GM21423 (cell line): ENCODE measurements at regions not wholly inside any gene's neighbourhood (a gene's known extent, or its start where the extent isn't known, plus 50 kb on each side); places are given as distances from the start of the nearest gene placed in this dataset.

Experiments used
- ATAC-seq: cut with Tn5 transposase; IDR thresholded peaks from one replicate; pipeline ENCODE4 v1.9.1; 2021; ENCODE audit warnings: mild to moderate bottlenecking, moderate library complexity; ENCODE audit not compliant: unreplicated experiment

GRCh38 chr4:11739992-11740391 lies 311.3 kb upstream of the HS3ST1 start:
- no peak for ATAC-seq

GRCh38 chr4:11736978-11737377 lies 308.3 kb upstream of the HS3ST1 start:
- no peak for ATAC-seq

GRCh38 chr4:11735651-11736050 lies 307.0 kb upstream of the HS3ST1 start:
- no peak for ATAC-seq

- ATAC-seq: no peak
Observed at GRCh38 chr4:11732155-11732554, 303.5 kb upstream of the HS3ST1 start.

GRCh38 chr4:11730545-11730944 lies 301.9 kb upstream of the HS3ST1 start:
- ATAC-seq: no peak

GRCh38 chr4:11729548-11729947 lies 300.9 kb upstream of the HS3ST1 start:
- no peak for ATAC-seq

- ATAC-seq: no peak
Observed at GRCh38 chr4:11727903-11728564, 299.3 kb upstream of the HS3ST1 start.

GRCh38 chr4:11724731-11725130 lies 296.0 kb upstream of the HS3ST1 start:
- ATAC-seq: no peak

- ATAC-seq: no peak
Observed at GRCh38 chr4:11722223-11722622, 293.5 kb upstream of the HS3ST1 start.

- ATAC-seq: no peak
Observed at GRCh38 chr4:11720292-11720691, 291.6 kb upstream of the HS3ST1 start.

- ATAC-seq: no peak
Observed at GRCh38 chr4:11719879-11720278, 291.2 kb upstream of the HS3ST1 start.

- ATAC-seq: no peak
Observed at GRCh38 chr4:11715753-11716521, 287.2 kb upstream of the HS3ST1 start.

- no peak for ATAC-seq
Observed at GRCh38 chr4:11710453-11711093, 281.9 kb upstream of the HS3ST1 start.

GRCh38 chr4:11704186-11704830 lies 275.6 kb upstream of the HS3ST1 start:
- no peak for ATAC-seq

GRCh38 chr4:11702886-11703557 lies 274.3 kb upstream of the HS3ST1 start:
- ATAC-seq: no peak

- ATAC-seq: no peak
Observed at GRCh38 chr4:11701966-11702725, 273.5 kb upstream of the HS3ST1 start.

GRCh38 chr4:11700751-11701226 lies 272.1 kb upstream of the HS3ST1 start:
- ATAC-seq: no peak

- no peak for ATAC-seq
Observed at GRCh38 chr4:11698846-11699590, 270.3 kb upstream of the HS3ST1 start.

GRCh38 chr4:11698033-11698432 lies 269.3 kb upstream of the HS3ST1 start:
- ATAC-seq: no peak
